ENCODE measurements at regions not wholly inside any gene's neighbourhood (a gene's known extent, or its start where the extent isn't known, plus 50 kb on each side); places are given as distances from the start of the nearest gene placed in this dataset.
A peak's percentile ranks its signal among the peaks of the same experiment; 100 is the strongest.

DNA sequence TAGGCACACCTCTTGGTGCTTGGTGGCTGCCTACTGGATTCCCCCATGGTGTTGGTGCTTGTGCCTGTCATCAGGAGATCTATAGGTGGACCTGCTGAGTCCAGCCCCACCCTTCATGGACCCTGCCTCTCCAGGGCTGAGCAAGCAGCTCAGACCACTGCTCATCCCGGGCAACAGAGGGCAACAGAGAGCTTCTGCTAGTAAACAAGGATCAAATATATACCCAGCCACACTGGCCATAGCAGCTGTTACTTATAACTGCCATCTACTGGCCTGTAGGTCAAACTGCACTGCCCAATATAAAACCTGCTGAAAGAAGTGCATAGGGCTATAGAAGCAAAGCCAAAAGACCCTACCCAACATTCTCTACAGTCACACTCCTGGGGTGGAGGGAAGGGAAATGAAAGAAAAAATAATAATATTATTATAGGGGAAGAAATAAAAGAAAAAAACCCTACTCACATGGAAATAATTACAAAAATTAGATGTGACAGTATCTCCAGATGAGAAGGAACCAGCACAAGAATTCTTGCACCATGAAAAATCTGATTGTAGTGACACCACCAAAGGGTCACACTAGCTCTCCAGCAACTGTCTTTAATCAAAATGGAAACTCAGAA lies 54.9 kb upstream of the ZNF800 start:
- H3K36me3 Mint-ChIP-seq (ENCODE audit: insufficient read depth, unreplicated experiment) = no peaks in the 10 kb centered on the region
- no TSS peak for BruUV-seq (replicated peaks)

DNA sequence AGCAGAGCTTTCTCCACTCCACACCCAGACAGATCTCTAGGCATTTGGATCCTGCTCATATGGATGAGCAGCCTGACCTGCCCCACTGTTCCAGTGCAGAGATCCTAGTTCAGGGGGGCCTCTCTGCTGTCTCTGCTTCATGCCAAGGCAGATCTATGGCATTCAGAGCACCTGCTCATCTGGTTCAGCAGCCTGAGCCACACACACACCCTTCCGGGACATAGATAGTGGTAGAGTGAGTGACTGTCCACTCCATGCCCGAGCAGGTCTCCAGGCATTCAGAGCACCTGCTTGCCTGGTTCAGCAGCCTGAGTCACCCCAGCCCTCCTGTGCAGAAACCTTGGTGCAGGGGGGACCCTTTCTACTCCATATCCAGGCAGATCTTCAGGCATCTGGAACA lies 54.3 kb upstream of the ZNF800 start:
- no TSS peak for BruUV-seq (replicated peaks)
- CTCF ChIA-PET = no interaction called here
- Mint-ChIP-seq H3K4me3 (ENCODE audit: low read depth, unreplicated experiment) (no peak overlapping the region), H3K4me1 (ENCODE audit: low read depth, unreplicated experiment) (no peaks in the 10 kb centered on the region), H3K27me3 (ENCODE audit: unreplicated experiment) (peaks cover 11% of the 10 kb centered on the region), H3K9me3 (ENCODE audit: low read depth, unreplicated experiment) (peaks cover 5% of the 10 kb centered on the region), H3K36me3 (ENCODE audit: insufficient read depth, unreplicated experiment) (no peaks in the 10 kb centered on the region), H3K27ac (ENCODE audit: unreplicated experiment) (no peak overlapping the region)
- TF ChIP-seq, protein P1, sequence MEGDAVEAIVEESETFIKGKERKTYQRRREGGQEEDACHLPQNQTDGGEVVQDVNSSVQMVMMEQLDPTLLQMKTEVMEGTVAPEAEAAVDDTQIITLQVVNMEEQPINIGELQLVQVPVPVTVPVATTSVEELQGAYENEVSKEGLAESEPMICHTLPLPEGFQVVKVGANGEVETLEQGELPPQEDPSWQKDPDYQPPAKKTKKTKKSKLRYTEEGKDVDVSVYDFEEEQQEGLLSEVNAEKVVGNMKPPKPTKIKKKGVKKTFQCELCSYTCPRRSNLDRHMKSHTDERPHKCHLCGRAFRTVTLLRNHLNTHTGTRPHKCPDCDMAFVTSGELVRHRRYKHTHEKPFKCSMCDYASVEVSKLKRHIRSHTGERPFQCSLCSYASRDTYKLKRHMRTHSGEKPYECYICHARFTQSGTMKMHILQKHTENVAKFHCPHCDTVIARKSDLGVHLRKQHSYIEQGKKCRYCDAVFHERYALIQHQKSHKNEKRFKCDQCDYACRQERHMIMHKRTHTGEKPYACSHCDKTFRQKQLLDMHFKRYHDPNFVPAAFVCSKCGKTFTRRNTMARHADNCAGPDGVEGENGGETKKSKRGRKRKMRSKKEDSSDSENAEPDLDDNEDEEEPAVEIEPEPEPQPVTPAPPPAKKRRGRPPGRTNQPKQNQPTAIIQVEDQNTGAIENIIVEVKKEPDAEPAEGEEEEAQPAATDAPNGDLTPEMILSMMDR (IDR thresholded peaks at IDR 0.05; ENCODE audit: unreplicated experiment) = no peak
- no peak for DNase-seq
- intact Hi-C loops (cut with micrococcal nuclease; ENCODE audit: unreplicated experiment) = no loop called here

More for the DNA sequence above, 54.9 kb upstream of the ZNF800 start:
- Mint-ChIP-seq H3K27ac (ENCODE audit: unreplicated experiment) (no peak overlapping the region), H3K27me3 (ENCODE audit: unreplicated experiment) (peaks cover 11% of the 10 kb centered on the region), H3K4me1 (ENCODE audit: low read depth, unreplicated experiment) (no peaks in the 10 kb centered on the region), H3K9me3 (ENCODE audit: low read depth, unreplicated experiment) (peaks cover 8% of the 10 kb centered on the region), H3K4me3 (ENCODE audit: low read depth, unreplicated experiment) (no peak overlapping the region)
- intact Hi-C loops (cut with micrococcal nuclease; ENCODE audit: unreplicated experiment) = no loop called here
- TF ChIP-seq, protein P1 (IDR thresholded peaks at IDR 0.05; ENCODE audit: unreplicated experiment) = peak; percentile 38
- CTCF ChIA-PET = no interaction called here
- DNase-seq = peak; percentile 12

Data from Calu3 (cell line).